H4 (cell line): ENCODE measurements at regions not wholly inside any gene's neighbourhood (a gene's known extent, or its start where the extent isn't known, plus 50 kb on each side); places are given as distances from the start of the nearest gene placed in this dataset.
"Not testable (repeated sequence)": the region's sequence is repeated elsewhere in the genome, so short reads cannot be mapped to it uniquely, and the experiment has no call there.

Experiments used
- DNase-seq: peaks from one replicate; pipeline ENCODE4 v3.0.0-alpha.2; 2015; ENCODE audit warnings: low spot score

- no peak for DNase-seq
Measured at GRCh38 chr1:190832511-190832910, 354.8 kb upstream of the BRINP3 start.

- DNase-seq, result no peak
Measured at GRCh38 chr1:190835658-190836057, 358.0 kb upstream of the BRINP3 start.

DNA sequence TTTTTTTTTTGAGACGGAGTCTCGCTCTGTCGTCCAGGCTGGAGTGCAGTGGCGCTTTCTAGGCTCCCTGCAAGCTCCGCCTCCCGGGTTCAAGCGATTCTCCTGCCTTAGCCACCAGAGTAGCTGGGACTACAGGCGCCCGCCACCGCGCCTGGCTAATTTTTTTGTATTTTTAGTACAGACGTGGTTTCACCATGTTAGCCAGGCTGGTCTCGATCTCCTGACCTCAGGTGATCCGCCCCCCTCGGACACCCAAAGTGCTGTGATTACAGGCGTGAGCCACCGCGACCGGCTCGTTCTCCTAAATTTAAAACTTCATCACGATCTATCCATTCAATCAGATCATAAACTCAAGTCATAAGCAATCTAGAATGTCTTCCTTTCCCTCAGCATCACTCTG lies 359.5 kb upstream of the BRINP3 start:
- DNase-seq, result not testable (repeated sequence)

DNA sequence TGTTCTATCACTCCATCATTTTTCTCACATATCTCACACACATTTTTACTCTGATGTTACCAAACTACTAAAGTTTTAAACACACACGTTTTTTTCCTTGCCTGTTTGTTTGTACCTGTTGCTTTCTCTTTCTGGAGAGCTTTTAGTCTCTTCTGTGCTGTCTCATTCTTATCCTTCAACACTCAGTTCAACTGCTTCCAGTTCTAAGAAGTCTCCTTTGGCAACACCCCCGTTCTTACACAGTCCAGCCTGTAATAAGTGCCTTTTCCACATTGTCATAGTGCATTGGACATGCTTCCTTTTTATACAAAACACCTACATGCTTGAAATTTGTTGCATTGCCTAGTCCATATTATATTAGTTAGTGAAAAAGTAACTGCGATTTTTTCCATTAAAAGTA lies 360.2 kb upstream of the BRINP3 start:
- DNase-seq, result no peak

- no peak for DNase-seq
Measured at GRCh38 chr1:190847166-190847565, 369.5 kb upstream of the BRINP3 start.

DNA sequence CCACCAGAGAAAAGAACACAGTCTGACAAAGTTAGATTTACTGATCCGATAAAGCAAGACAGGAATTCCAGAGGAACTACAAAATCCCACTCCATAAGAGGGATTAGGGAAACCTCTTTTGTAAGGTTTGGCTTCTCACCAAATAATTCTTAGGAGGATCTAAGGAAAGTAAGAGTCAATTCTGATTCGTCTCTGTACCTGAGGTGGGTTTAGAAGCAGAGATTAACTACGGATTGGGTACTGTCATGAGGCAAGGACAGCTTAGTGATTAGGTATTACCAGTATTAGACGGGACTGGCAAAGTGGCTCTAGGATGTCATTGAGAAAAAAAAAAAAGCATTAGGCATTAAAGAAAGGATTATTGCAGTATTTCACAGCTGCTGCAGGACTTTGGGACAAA lies 371.7 kb upstream of the BRINP3 start:
- no peak for DNase-seq

DNA sequence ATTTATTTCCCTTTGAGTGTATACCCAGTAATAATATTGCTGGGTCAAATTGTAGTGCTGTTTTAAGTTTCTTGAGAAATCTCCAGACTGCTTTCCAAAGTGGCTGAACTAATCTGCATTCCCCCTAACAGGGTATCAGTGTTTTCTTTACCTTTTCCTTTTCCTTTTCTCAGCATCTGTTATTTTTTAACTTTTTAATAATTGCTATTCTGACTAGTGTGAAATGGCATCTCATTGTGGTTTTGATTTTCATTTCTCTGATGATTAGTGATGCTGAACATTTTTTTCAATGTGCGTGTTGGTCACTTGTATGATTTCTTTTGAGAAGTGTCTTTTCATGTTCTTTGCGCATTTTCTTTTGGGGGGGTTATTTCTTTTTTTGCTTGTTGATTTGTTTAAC lies 374.9 kb upstream of the BRINP3 start:
- DNase-seq, result no peak

GRCh38 chr1:190858140-190858539 lies 380.5 kb upstream of the BRINP3 start:
- no peak for DNase-seq

DNA sequence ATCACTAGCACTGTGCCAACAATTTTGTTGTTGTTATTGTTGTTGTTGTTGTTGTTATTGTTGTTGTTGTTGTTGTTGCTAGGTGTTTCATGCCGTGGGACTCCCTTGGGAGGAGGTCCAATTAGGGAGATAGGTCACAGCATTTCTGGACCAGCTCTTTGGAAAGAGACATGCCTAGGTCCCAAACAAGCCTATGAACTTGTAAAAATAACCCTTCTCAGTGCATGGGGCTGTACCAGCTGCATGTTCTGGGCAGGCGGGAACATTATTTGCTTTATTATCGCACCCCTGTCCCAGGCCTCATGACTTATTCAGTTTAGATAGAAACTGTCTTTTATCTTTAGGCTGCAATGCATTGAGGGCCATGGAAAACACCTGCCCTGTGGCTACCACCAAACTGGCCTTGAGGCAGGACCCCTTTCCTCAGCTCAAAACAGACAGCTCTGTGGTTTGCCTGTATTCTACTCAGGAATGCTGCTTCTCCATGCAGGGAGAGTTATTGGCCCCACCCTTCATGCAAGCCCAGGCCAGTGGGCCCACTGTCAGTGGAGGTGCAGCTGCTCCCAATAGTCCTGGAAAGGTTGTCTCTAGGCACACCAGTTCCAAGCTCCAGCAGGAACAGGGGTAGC lies 386.5 kb upstream of the BRINP3 start:
- no peak for DNase-seq

- DNase-seq, result no peak
Measured at GRCh38 chr1:190880352-190880751, 402.7 kb upstream of the BRINP3 start.

DNA sequence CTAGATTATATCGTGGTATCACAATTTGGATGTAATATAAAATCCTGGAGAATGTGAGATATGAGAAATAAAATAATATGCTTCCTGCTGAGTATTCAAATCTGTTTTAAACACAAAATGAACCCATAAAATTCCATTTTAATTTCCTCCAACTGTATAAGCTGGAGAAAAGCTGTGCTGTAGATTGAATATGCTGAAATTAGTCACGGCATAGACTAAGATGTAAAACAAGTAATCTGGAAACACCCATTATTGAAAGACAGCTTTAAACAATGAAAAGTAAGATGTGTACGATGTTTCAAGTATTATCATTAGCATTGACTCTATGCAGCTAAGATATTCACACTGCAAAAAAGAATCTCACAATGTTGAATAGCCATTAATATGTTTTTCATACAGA lies 403.4 kb upstream of the BRINP3 start:
- DNase-seq, result no peak

DNA sequence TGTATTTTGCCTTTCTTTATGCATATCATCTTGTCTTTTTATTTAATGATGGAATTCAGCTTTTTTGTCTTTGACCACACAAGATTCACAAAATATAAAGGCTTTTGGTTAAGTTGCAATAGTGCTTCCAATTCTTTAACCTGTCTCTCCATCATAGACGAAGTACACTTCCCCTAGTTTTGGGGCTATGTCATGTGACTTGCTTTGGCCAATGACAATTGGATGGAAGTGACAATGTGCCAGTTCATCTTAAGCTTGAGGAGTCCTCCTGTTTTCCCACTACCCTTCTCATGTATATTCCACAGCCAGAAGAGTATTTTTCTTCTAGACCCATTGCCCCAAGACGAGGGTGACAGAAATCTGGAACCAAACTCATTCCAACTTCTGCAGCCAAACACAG lies 419.6 kb upstream of the BRINP3 start:
- DNase-seq, result no peak

- DNase-seq, result peak; percentile 42
Measured at GRCh38 chr1:190904091-190904695, 426.5 kb upstream of the BRINP3 start.

DNA sequence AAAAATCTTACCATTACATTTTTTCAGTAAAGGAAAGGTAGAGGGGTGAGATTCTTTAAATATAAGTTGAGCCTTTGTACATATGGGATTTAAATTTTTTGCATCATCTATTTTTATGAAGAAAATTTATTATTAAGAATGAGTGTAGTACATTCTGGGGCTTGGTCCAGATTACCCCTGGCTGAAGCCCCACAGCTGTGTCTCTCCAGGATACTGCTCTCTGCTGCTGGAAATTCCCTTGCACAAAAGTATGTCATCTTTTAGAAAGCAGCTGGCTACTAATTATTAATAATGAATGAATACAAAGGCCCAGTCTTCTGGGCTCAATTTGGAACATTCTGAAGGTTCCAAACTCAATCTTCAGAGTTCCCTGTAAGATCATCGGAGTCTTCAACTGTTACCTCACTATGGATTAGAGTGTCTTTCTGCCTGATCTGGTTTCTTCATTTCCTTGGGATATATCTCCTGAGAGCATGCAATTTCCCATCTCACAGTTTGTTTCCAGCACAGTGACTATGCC lies 428.6 kb upstream of the BRINP3 start:
- DNase-seq, result no peak

DNA sequence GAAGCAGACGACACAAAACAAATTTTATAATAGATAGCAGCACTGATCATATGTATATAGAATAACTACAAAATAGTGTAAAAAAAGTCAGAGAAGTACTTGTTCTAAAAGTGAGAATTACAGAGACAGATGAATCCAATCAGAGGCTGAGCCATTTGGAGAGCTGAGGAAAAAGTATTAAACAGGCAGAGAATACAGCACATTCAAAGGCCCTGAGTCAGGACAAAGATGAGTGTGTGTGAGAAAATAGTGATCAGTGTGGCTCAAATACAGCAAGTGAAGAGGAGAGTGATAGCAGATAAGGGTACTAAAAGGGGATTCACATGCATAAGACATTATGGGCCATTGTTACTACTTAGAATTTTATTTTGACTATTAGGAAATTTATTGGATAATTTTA lies 430.6 kb upstream of the BRINP3 start:
- DNase-seq, result no peak

DNA sequence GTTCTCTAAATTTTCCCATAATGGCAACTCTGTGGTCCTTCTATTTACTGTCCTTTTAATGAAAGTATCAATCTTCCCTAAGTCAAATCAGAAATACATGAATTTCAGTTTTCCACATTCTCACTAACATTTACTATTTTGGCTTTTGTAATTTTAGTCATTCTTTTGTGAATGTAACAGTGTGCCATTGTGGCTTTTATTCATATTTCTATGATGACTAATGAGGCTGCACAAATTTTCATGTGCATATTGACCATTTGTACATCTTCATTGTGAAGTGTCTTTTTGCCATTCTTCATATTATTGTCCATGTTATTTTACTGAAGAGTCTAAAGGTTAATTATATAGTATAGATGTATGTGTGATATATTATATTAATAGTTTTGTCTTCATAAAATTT lies 431.0 kb upstream of the BRINP3 start:
- no peak for DNase-seq

- no peak for DNase-seq
Measured at GRCh38 chr1:190935925-190936324, 458.3 kb upstream of the BRINP3 start.

- DNase-seq, result no peak
Measured at GRCh38 chr1:190936337-190936736, 458.7 kb upstream of the BRINP3 start.

- no peak for DNase-seq
Measured at GRCh38 chr1:190940951-190941350, 463.3 kb upstream of the BRINP3 start.

- DNase-seq, result no peak
Measured at GRCh38 chr1:190942475-190942874, 464.8 kb upstream of the BRINP3 start.

DNA sequence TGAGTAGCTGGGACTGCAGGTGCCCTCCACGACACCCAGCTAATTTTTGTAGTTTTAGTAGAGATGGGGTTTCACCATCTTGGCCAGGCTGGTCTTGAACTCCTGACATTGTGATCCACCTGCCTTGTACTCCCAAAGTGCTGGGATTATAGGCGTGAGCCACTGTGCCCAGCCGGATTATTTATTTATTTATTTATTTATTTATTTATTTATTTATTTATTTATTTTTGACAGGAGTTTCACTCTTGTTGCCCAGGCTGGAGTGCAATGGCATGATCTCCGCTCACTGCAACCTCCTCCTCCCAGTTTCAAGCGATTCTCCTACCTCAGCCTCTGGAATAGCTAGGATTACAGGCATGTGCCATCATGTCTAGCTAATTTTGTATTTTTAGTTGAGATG lies 466.1 kb upstream of the BRINP3 start:
- DNase-seq, result not testable (repeated sequence)

DNA sequence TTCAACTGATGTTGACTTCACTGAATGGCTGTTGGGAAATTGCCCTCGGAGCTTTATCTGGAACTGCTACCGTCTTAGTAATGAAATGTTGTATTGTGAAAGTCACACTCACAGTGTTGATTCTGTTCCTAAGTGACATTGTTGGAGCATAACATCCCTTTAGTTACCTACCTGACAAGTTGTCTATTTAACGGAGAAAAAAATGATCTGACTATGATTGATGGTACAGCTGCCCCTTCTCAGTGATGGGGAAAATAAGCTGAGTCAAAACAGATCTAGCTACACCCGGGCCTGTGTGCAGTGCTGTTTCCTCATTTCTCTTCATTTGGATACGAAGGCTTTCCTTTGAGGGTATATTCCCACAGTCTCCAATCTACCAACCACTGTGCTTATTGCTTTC lies 472.3 kb upstream of the BRINP3 start:
- no peak for DNase-seq

GRCh38 chr1:190957565-190957964 lies 479.9 kb upstream of the BRINP3 start:
- DNase-seq, result peak; percentile 3

GRCh38 chr1:190963321-190963720 lies 485.7 kb upstream of the BRINP3 start:
- no peak for DNase-seq
